Left lung (tissue), 4 donors: ENCODE measurements at regions not wholly inside any gene's neighbourhood (a gene's known extent, or its start where the extent isn't known, plus 50 kb on each side); places are given as distances from the start of the nearest gene placed in this dataset.

Experiments used
- ATAC-seq: fragments of 200-7000 bp; cut with Tn5 transposase; one replicate; pipeline ENCODE4 v1.9.1; 2020; ENCODE audit warnings: moderate library complexity
- DNase-seq, 4 donors: peaks; one replicate each; pipeline ENCODE4 v3.0.0-alpha.2; 2013 to 2020
- H3K27ac ChIP-seq, 2 donors: fragments of 200-600 bp; sonication (generic) in 1 of 2; one replicate each; pipeline versions ENCODE4 v1.5.0 to v1.8.0; 2020 to 2021
- H3K27me3 ChIP-seq, 2 donors: fragments of 200-600 bp; sonication (generic) in 1 of 2; one replicate each; pipeline versions ENCODE4 v1.5.0 to v1.8.0; 2020 to 2021
- H3K36me3 ChIP-seq, 2 donors: fragments of 200-600 bp; sonication (generic) in 1 of 2; one replicate each; pipeline versions ENCODE4 v1.5.0 to v1.8.0; 2020 to 2021
- H3K4me1 ChIP-seq, 2 donors: fragments of 200-600 bp; one replicate each; pipeline ENCODE4 v1.8.0; 2021
- H3K4me3 ChIP-seq, 2 donors: fragments of 200-600 bp; sonication (generic) in 1 of 2; one replicate each; pipeline versions ENCODE4 v1.5.0 to v1.8.0; 2020 to 2021; ENCODE audit warnings: mild to moderate bottlenecking in 1 of 2
- H3K9me3 ChIP-seq, 2 donors: fragments of 200-600 bp; sonication (generic) in 1 of 2; one replicate each; pipeline versions ENCODE4 v1.5.0 to v1.8.0; 2020 to 2021
- intact Hi-C, 2 donors: fragments of 100-400 bp; cut with DNase I; formaldehyde crosslinking; loops; one replicate each; pipeline versions ENCODE4 v1.11.2 to v1.14.2; 2022
- TF ChIP-seq, protein P1 (sequence below), 2 donors: fragments of 200-600 bp; sonication (generic) in 1 of 2; IDR thresholded peaks; one replicate each; pipeline versions ENCODE4 v1.5.0 to v1.8.0; 2021; ENCODE audit warnings: antibody characterized with exemption in 2 of 2
- donor health status: DM: no; HTN: yes; CAD: no.
- donor health status: DM: no; HTN: no; CAD: no.

DNA sequence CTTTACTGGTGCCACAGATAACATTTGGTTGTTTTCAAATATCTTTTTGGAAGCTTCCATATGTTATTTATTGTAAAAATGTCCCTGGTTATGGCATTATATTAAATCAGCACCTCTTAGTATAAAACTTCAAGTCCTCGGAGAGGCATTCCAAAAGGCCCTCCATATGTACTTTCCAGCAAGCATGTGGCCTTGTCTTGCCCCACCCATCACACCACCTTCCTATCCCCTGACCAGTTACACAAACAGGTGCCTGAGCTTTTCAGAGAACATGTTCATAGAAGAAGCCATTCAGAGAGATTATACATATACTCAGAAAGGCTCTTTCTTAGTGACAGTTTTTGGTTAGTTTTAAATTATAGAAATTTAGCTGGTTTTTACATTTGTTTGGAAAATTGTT, 92.4 kb upstream of the PRKG1 start:
- peak; percentile 58 for ATAC-seq
- Histone ChIP-seq H3K4me3 (no peak overlapping the region), H3K9me3 (no peaks in the 10 kb centered on the region), H3K4me1 (no peaks in the 10 kb centered on the region), H3K27ac (no peak overlapping the region), H3K27me3 (no peaks in the 10 kb centered on the region), H3K36me3 (no peaks in the 10 kb centered on the region)
- TF ChIP-seq, protein P1, sequence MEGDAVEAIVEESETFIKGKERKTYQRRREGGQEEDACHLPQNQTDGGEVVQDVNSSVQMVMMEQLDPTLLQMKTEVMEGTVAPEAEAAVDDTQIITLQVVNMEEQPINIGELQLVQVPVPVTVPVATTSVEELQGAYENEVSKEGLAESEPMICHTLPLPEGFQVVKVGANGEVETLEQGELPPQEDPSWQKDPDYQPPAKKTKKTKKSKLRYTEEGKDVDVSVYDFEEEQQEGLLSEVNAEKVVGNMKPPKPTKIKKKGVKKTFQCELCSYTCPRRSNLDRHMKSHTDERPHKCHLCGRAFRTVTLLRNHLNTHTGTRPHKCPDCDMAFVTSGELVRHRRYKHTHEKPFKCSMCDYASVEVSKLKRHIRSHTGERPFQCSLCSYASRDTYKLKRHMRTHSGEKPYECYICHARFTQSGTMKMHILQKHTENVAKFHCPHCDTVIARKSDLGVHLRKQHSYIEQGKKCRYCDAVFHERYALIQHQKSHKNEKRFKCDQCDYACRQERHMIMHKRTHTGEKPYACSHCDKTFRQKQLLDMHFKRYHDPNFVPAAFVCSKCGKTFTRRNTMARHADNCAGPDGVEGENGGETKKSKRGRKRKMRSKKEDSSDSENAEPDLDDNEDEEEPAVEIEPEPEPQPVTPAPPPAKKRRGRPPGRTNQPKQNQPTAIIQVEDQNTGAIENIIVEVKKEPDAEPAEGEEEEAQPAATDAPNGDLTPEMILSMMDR (IDR thresholded peaks at IDR 0.05), result no peak
- DNase-seq, result no peak
- intact Hi-C loops, result no loop called here

DNA sequence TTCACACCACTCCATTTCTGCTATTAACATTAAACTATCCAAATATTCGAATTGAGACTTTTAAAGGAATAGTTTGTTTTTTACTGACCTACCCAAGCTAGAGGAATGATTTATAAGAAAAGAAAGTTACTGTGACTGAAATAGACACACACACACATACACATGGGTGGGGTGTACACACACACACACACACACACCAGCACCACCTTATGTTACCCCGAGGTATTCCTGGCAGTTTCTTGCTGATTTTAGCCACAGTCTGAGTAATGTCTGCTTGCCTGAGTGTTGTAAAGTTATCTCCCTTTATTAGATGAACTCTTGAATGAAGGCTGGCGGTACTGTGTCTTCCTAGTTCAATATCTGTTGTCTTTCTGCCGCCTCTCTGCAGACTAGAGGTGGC, 91.3 kb upstream of the PRKG1 start:
- Histone ChIP-seq H3K4me1 (no peaks in the 10 kb centered on the region), H3K27ac (no peak overlapping the region), H3K9me3 (no peaks in the 10 kb centered on the region), H3K27me3 (no peaks in the 10 kb centered on the region), H3K4me3 (no peak overlapping the region), H3K36me3 (no peaks in the 10 kb centered on the region)
- TF ChIP-seq, protein P1 (IDR thresholded peaks at IDR 0.05), result no peak
- DNase-seq, result no peak
- ATAC-seq, result no peak
- intact Hi-C loops, result no loop called here

DNA sequence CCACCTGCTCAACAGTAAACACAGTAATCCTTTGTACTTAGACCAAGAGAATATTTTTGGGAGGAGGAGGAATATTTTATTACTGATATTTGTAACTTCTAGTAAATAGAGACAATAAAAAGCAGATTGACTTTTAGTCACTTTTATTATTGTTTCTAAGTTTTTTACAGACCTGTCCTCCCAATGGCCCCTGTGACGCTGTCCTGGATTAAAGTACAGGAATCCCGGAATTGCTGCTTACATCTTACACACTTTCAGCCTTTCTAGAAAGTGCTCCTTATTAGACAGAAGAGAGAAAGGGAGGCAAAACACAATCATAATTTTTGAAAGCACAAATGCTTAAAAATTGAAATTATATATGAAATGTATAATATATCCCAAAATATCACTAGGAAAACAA, 86.4 kb upstream of the PRKG1 start:
- H3K4me3 ChIP-seq, result no peak overlapping the region
- no peaks in the 10 kb centered on the region for H3K36me3 ChIP-seq
- intact Hi-C loops, result no loop called here
- ATAC-seq, result no peak
- TF ChIP-seq, protein P1 (IDR thresholded peaks at IDR 0.05), result no peak
- no peak for DNase-seq
- H3K9me3 ChIP-seq, result no peaks in the 10 kb centered on the region
- peaks cover 0 to 41% of the 10 kb centered on the region in 2 donors for H3K27me3 ChIP-seq
- no peak overlapping the region for H3K27ac ChIP-seq
- H3K4me1 ChIP-seq, result no peaks in the 10 kb centered on the region

DNA sequence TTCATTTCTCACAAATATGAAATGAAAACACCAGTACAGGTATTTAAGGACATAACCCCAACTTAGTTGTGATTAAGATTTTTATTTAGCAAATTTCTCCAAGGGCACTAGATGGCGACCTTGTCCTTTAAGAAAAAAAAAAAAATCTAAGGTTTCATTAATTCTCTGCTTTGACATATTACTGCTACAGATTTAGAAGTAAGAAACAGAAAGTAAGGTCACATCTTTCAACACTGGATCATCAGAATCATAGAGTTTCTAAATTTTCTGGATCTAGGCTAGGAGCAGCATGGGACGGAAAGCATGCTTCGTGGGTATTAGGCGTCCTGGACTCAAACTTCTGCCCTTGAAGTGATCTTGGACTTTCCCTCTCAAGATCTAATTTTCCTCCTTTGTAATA, 85.5 kb upstream of the PRKG1 start:
- TF ChIP-seq, protein P1 (IDR thresholded peaks at IDR 0.05), result peak in 1 of 2 donors; percentile 47
- Histone ChIP-seq H3K27me3 (peaks cover 0 to 50% of the 10 kb centered on the region in 2 donors), H3K36me3 (no peaks in the 10 kb centered on the region), H3K4me3 (no peak overlapping the region), H3K9me3 (no peaks in the 10 kb centered on the region), H3K4me1 (no peaks in the 10 kb centered on the region), H3K27ac (peak overlapping the region in 1 of 2 donors; percentile 31)
- intact Hi-C loops, result no loop called here
- DNase-seq (peak in 1 of 4 donors; percentile 39), ATAC-seq (no peak)

DNA sequence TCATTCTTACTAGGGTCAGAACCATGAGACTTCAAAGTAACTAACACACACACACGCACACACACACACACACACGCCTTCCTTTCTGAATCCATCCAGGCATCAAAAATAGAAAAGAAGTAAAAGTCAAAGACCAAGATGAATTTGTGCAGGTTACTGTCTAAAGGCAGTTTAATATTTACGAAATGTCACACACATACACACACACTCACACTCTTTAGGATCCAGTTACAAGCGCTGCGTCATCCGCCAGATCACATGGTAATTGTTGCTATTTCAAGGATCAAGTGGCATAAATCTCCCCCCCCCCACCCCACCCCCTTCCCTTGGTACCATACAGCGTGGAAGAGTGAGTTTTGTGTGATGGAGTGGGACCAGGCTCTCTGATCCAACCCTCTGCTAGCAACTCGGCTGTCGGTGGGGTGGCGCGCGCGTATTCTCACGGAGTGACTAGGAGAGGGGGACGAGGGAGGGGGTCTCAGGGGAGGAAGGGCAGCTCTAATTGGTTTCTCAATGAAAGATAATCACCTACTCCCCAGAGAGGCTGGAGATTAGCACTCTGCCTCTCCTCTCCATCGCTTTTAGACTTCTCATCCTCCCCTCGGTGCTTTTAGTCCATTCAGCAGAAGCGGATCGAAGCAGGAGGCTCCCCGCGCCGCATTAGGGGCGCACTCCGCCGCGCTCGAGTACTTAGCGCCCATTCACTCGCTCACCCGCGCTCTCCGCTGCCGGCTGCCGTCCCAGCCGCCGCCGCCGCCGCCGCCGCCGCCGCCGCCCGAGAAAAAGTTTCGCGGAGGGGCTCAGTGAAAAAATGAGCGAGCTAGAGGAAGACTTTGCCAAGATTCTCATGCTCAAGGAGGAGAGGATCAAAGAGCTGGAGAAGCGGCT, 83.5 kb upstream of the PRKG1 start:
- TF ChIP-seq, protein P1 (IDR thresholded peaks at IDR 0.05), result no peak
- peaks cover 0 to 59% of the 10 kb centered on the region in 2 donors for H3K27me3 ChIP-seq
- ATAC-seq, result peak; percentile 34
- intact Hi-C loops, result no loop called here
- H3K27ac ChIP-seq, result peak overlapping the region; percentile 82 to 94
- no peaks in the 10 kb centered on the region for H3K36me3 ChIP-seq
- H3K4me1 ChIP-seq, result no peaks in the 10 kb centered on the region
- H3K9me3 ChIP-seq, result no peaks in the 10 kb centered on the region
- DNase-seq, result peak; percentile 67 to 86 (median 73)
- peak overlapping the region; percentile 52 to 63 for H3K4me3 ChIP-seq
